H9 (cell line): ENCODE measurements at regions not wholly inside any gene's neighbourhood (a gene's known extent, or its start where the extent isn't known, plus 50 kb on each side); places are given as distances from the start of the nearest gene placed in this dataset.

ENCODE experiments used
- DNase-seq: peaks from one replicate; pipeline ENCODE4 v3.0.0-alpha.2; 2017
- H2AFZ ChIP-seq: one replicate; pipeline ENCODE4 v1.6.1; 2013; ENCODE audit warnings: mild to moderate bottlenecking, low read length, control low read depth, moderate library complexity
- H2AK5ac ChIP-seq: 2 replicates; pipeline ENCODE4 v1.6.1; 2013; ENCODE audit warnings: low read length, control low read depth, mixed read lengths; ENCODE audit not compliant: insufficient read length
- H2BK120ac ChIP-seq: one replicate; pipeline ENCODE4 v1.6.1; 2013; ENCODE audit warnings: low read depth, mild to moderate bottlenecking, low read length, control low read depth, inconsistent platforms; ENCODE audit not compliant: poor library complexity, severe bottlenecking
- H2BK12ac ChIP-seq: 2 replicates; pipeline ENCODE4 v1.6.1; 2013; ENCODE audit warnings: low read length, control low read depth, mixed read lengths, low read depth; ENCODE audit not compliant: insufficient read length
- H2BK15ac ChIP-seq: 2 replicates; pipeline ENCODE4 v1.6.1; 2013; ENCODE audit warnings: low read depth, low read length, control low read depth
- H2BK20ac ChIP-seq: one replicate; pipeline ENCODE4 v1.6.1; 2013; ENCODE audit warnings: low read depth, mild to moderate bottlenecking, low read length, control low read depth, inconsistent platforms; ENCODE audit not compliant: poor library complexity, severe bottlenecking
- H2BK5ac ChIP-seq: 2 replicates; pipeline ENCODE4 v1.6.1; 2013; ENCODE audit warnings: low read length, control low read depth, mixed read lengths; ENCODE audit not compliant: insufficient read length
- H3K14ac ChIP-seq: 2 replicates; pipeline ENCODE4 v1.6.1; 2013; ENCODE audit warnings: low read length, control low read depth; ENCODE audit not compliant: insufficient read depth
- H3K18ac ChIP-seq: 2 replicates; pipeline ENCODE4 v1.6.1; 2013; ENCODE audit warnings: low read depth, mild to moderate bottlenecking, mixed read lengths, low read length, control low read depth; ENCODE audit not compliant: insufficient read length
- H3K23ac ChIP-seq: 2 replicates; pipeline ENCODE4 v1.6.1; 2013; ENCODE audit warnings: low read length, control low read depth, mixed read lengths, low read depth; ENCODE audit not compliant: insufficient read length
- H3K23me2 ChIP-seq: 2 replicates; pipeline ENCODE4 v1.6.1; 2013; ENCODE audit warnings: low read depth, mild to moderate bottlenecking, mixed read lengths, low read length, control low read depth; ENCODE audit not compliant: insufficient read length, poor library complexity, severe bottlenecking
- H3K27ac ChIP-seq: 2 replicates; pipeline ENCODE4 v1.5.1; 2013; ENCODE audit warnings: low read length, control low read depth, mixed read lengths, low read depth; ENCODE audit not compliant: insufficient read length
- H3K27me3 ChIP-seq: 2 replicates; pipeline ENCODE4 v1.6.1; 2013; ENCODE audit warnings: low read length, control low read depth, inconsistent platforms; ENCODE audit not compliant: insufficient read depth
- H3K4ac ChIP-seq: 2 replicates; pipeline ENCODE4 v1.6.1; 2013; ENCODE audit warnings: low read depth, mild to moderate bottlenecking, control low read depth, inconsistent platforms, low read length, moderate library complexity
- H3K4me1 ChIP-seq: 2 replicates; pipeline ENCODE4 v1.6.1; 2013; ENCODE audit warnings: low read length, control low read depth, inconsistent platforms; ENCODE audit not compliant: insufficient read depth
- H3K4me2 ChIP-seq: 2 replicates; pipeline ENCODE4 v1.6.1; 2013; ENCODE audit warnings: low read length, control low read depth, mixed read lengths; ENCODE audit not compliant: insufficient read length, insufficient read depth
- H3K56ac ChIP-seq: 2 replicates; pipeline ENCODE4 v1.6.1; 2013; ENCODE audit warnings: low read depth, mild to moderate bottlenecking, mixed read lengths, low read length, control low read depth; ENCODE audit not compliant: insufficient read length
- H3K79me1 ChIP-seq: 2 replicates; pipeline ENCODE4 v1.6.1; 2013; ENCODE audit warnings: low read depth, mild to moderate bottlenecking, moderate library complexity, low read length, control low read depth, inconsistent platforms; ENCODE audit not compliant: insufficient read depth, poor library complexity, severe bottlenecking
- H3K79me2 ChIP-seq: 2 replicates; pipeline ENCODE4 v1.6.1; 2013; ENCODE audit warnings: low read length, control low read depth, inconsistent platforms; ENCODE audit not compliant: insufficient read depth
- H3K9ac ChIP-seq: 2 replicates; pipeline ENCODE4 v1.6.1; 2013; ENCODE audit warnings: low read length, control low read depth, mixed read lengths; ENCODE audit not compliant: insufficient read length; ENCODE audit errors: extremely low read depth
- H3K9me3 ChIP-seq: one replicate; pipeline ENCODE4 v1.6.1; 2013; ENCODE audit warnings: low read depth, low read length, inconsistent platforms; ENCODE audit not compliant: control insufficient read depth
- H3T11ph ChIP-seq: one replicate; pipeline ENCODE4 v1.6.1; 2013; ENCODE audit warnings: mild to moderate bottlenecking, low read length, control low read depth, inconsistent platforms
- H4K20me1 ChIP-seq: one replicate; pipeline ENCODE4 v1.6.1; 2013; ENCODE audit not compliant: control insufficient read depth, insufficient read length, insufficient read depth
- H4K5ac ChIP-seq: 2 replicates; pipeline ENCODE4 v1.6.1; 2013; ENCODE audit warnings: low read depth, mild to moderate bottlenecking, mixed read lengths, low read length, control low read depth; ENCODE audit not compliant: insufficient read length
- H4K8ac ChIP-seq: replicated peaks from 2 replicates; pipeline ENCODE4 v1.6.1; 2013; ENCODE audit warnings: low read length, control low read depth, mixed read lengths, low read depth; ENCODE audit not compliant: insufficient read length
- H4K91ac ChIP-seq: 2 replicates; pipeline ENCODE4 v1.6.1; 2013; ENCODE audit warnings: low read depth, mild to moderate bottlenecking, moderate library complexity, mixed read lengths, low read length, control low read depth; ENCODE audit not compliant: insufficient read length
- H3K27ac Mint-ChIP-seq, 3 experiments: 2 replicates in 2 of 3; 3 replicates in 1 of 3; pipeline ENCODE4 v1.8.0; 2020 to 2021; ENCODE audit warnings: mixed read lengths in 3 of 3, mild to moderate bottlenecking in 1 of 3, moderate library complexity in 1 of 3
- H3K27me3 Mint-ChIP-seq: 2 replicates; pipeline ENCODE4 v1.8.0; 2021; ENCODE audit warnings: low read depth, mild to moderate bottlenecking, moderate library complexity, mixed read lengths
- H3K36me3 Mint-ChIP-seq, 3 experiments: 2 replicates in 2 of 3; 3 replicates in 1 of 3; pipeline ENCODE4 v1.8.0; 2020 to 2021; ENCODE audit warnings: low read depth in 3 of 3, mixed read lengths in 3 of 3; ENCODE audit not compliant: insufficient read depth in 1 of 3
- H3K4me1 Mint-ChIP-seq, 2 experiments: 2 replicates each; pipeline ENCODE4 v1.8.0; 2020; ENCODE audit warnings: mixed read lengths in 2 of 2
- H3K4me3 Mint-ChIP-seq, 2 experiments: 2 replicates in 1 of 2; 3 replicates in 1 of 2; pipeline ENCODE4 v1.8.0; 2020 to 2021; ENCODE audit warnings: mild to moderate bottlenecking in 2 of 2, mixed read lengths in 2 of 2, moderate library complexity in 1 of 2
- H3K9me3 Mint-ChIP-seq, 2 experiments: 2 replicates in 1 of 2; 3 replicates in 1 of 2; pipeline ENCODE4 v1.8.0; 2020; ENCODE audit warnings: mild to moderate bottlenecking in 2 of 2, mixed read lengths in 2 of 2, moderate library complexity in 1 of 2
- WGBS: extraction: QIAGEN DNeasy Blood & Tissue Kit; methylation state at CpG from one replicate; pipeline ENCODE4 v1.1.7; 2013; ENCODE audit warnings: missing lambda C conversion rate, low lambda C conversion rate, mixed read lengths; ENCODE audit not compliant: insufficient read length; ENCODE audit errors: extremely low coverage; 5-methylcytosine and 5-hydroxymethylcytosine counted together
- TF ChIP-seq, protein P1 (sequence below): fragments of 200-600 bp; sonication (generic); conservative IDR thresholded peaks from 3 replicates; pipeline ENCODE4 v1.8.0; 2021; ENCODE audit warnings: antibody characterized with exemption, mild to moderate bottlenecking

DNA sequence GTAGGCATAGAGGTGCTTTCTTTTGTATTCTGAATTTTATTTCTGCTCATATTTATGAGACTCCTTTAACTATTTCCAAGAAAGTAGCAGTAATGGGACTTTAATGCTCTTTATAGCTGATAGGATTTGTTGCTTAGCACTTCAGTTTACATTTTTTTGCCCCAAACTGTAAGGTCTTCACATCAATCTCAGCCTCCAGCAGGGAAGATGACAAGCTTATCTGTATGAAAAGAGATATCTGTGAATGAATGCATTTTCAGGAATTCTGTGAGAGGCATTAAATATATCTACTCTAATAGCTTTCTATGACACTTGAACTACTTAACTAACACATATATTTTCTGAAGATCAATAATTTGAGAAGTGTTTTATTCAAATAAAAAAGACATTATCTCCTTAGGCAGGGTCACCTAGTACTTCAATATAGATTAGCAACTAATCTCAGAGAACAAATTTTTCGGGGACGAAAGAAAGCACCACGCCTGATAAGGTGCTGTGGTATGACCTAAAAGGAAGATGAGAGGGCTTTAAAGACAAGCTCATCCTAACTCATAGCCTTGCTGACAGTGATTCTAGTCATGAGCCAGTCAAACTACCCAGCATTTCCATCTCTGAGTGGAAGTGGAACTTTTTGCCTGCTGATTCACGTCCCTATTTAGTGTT, 766.1 kb upstream of the CNTNAP5 start:
- Histone ChIP-seq H2BK5ac (no peak overlapping the region), H4K8ac (no peak overlapping the region), H3T11ph (no peak overlapping the region), H4K5ac (no peak overlapping the region), H3K79me2 (no peaks in the 10 kb centered on the region), H3K4me1 (no peaks in the 10 kb centered on the region), H4K91ac (no peak overlapping the region), H3K27me3 (no peaks in the 10 kb centered on the region), H3K23me2 (no peaks in the 10 kb centered on the region), H4K20me1 (no peaks in the 10 kb centered on the region), H3K27ac (no peak overlapping the region), H3K4ac (no peak overlapping the region), H2AK5ac (no peak overlapping the region), H3K79me1 (no peaks in the 10 kb centered on the region), H3K9ac (no peak overlapping the region), H2BK120ac (no peak overlapping the region), H3K18ac (no peak overlapping the region), H3K4me2 (no peak overlapping the region), H2BK12ac (no peak overlapping the region), H3K14ac (no peak overlapping the region), H3K56ac (no peak overlapping the region), H3K23ac (no peak overlapping the region), H2BK15ac (no peak overlapping the region), H3K9me3 (no peaks in the 10 kb centered on the region), H2BK20ac (no peak overlapping the region), H2AFZ (no peak overlapping the region)
- H3K9me3 Mint-ChIP-seq, result peaks cover 12 to 28% of the 10 kb centered on the region in 2 experiments; a peak in 4 of 5 replicates
- peaks cover 4 to 18% (median 12%) of the 10 kb centered on the region in 3 experiments; a peak in 6 of 7 replicates for H3K36me3 Mint-ChIP-seq
- TF ChIP-seq, protein P1, sequence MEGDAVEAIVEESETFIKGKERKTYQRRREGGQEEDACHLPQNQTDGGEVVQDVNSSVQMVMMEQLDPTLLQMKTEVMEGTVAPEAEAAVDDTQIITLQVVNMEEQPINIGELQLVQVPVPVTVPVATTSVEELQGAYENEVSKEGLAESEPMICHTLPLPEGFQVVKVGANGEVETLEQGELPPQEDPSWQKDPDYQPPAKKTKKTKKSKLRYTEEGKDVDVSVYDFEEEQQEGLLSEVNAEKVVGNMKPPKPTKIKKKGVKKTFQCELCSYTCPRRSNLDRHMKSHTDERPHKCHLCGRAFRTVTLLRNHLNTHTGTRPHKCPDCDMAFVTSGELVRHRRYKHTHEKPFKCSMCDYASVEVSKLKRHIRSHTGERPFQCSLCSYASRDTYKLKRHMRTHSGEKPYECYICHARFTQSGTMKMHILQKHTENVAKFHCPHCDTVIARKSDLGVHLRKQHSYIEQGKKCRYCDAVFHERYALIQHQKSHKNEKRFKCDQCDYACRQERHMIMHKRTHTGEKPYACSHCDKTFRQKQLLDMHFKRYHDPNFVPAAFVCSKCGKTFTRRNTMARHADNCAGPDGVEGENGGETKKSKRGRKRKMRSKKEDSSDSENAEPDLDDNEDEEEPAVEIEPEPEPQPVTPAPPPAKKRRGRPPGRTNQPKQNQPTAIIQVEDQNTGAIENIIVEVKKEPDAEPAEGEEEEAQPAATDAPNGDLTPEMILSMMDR, result no peak
- no peak for DNase-seq
- H3K27ac Mint-ChIP-seq, result no peak overlapping the region
- no peaks in the 10 kb centered on the region for H3K27me3 Mint-ChIP-seq
- H3K4me3 Mint-ChIP-seq, result no peak overlapping the region
- no peaks in the 10 kb centered on the region for H3K4me1 Mint-ChIP-seq
- WGBS, result no CpG with 5 or more reads among the region's 4 CpGs
